ENCODE measurements at regions not wholly inside any gene's neighbourhood (a gene's known extent, or its start where the extent isn't known, plus 50 kb on each side); places are given as distances from the start of the nearest gene placed in this dataset.

DNA sequence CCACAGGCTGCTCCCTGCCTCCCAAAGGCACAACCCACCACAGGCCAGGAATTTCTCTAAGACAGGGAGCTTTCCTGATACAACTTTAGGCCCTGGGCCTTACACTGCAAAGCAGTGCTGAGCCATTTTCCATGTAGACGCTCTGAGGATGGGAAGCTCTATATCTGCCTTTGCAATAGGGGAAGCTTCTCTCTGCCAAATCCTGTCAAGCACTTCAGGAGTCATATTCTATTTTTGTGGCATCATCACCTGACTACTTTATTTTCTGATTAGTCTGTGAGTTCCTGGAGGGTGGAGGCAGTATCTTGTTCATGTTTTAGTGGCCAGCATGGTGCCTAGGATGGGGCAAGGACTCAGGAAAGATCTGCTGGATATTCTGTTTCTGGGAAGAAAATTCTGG is 382.0 kb downstream of the ZNF536 start:
- no peaks in the 10 kb centered on the region for H3K27me3 ChIP-seq (replicated peaks; ENCODE audit: control insufficient read depth, insufficient read depth, low read length)
- TF ChIP-seq, protein P1, sequence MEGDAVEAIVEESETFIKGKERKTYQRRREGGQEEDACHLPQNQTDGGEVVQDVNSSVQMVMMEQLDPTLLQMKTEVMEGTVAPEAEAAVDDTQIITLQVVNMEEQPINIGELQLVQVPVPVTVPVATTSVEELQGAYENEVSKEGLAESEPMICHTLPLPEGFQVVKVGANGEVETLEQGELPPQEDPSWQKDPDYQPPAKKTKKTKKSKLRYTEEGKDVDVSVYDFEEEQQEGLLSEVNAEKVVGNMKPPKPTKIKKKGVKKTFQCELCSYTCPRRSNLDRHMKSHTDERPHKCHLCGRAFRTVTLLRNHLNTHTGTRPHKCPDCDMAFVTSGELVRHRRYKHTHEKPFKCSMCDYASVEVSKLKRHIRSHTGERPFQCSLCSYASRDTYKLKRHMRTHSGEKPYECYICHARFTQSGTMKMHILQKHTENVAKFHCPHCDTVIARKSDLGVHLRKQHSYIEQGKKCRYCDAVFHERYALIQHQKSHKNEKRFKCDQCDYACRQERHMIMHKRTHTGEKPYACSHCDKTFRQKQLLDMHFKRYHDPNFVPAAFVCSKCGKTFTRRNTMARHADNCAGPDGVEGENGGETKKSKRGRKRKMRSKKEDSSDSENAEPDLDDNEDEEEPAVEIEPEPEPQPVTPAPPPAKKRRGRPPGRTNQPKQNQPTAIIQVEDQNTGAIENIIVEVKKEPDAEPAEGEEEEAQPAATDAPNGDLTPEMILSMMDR (IDR thresholded peaks at IDR 0.05; ENCODE audit: insufficient read depth, low read length, poor library complexity, severe bottlenecking): no peak

DNA sequence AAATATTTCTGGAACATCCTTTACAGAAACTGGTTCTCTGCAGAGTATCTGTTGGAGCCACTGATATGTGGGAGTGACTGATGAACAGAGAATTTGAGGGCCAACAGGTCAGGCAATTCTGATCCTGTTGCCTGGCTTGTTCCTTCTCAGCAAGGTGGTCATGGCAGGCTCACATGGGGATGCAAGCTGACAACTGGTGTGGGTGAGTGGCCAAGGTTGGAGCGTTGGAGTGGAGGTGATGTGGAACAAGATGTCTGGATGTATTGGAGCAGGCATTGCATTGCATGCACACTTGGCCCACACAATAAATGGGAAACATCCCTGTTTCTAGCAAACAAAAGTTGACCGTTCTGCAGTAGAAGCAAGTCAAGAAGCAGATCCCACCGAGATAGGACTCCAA is 380.7 kb downstream of the ZNF536 start:
- TF ChIP-seq, protein P1 (IDR thresholded peaks at IDR 0.05; ENCODE audit: insufficient read depth, low read length, poor library complexity, severe bottlenecking): no peak
- H3K36me3 ChIP-seq (ENCODE audit: control insufficient read depth, insufficient read depth, low read length): no peaks in the 10 kb centered on the region
- H3K27me3 ChIP-seq (replicated peaks; ENCODE audit: control insufficient read depth, insufficient read depth, low read length): no peaks in the 10 kb centered on the region
- no peak for DNase-seq (ENCODE audit: extremely low read depth, insufficient read length)
- no peak overlapping the region for H3K4me3 ChIP-seq (replicated peaks; ENCODE audit: low read depth, low read length)

More for the DNA sequence above, 382.0 kb downstream of the ZNF536 start:
- no peak for DNase-seq (ENCODE audit: extremely low read depth, insufficient read length)
- no peak overlapping the region for H3K4me3 ChIP-seq (replicated peaks; ENCODE audit: low read depth, low read length)
- no peaks in the 10 kb centered on the region for H3K36me3 ChIP-seq (ENCODE audit: control insufficient read depth, insufficient read depth, low read length)

DNA sequence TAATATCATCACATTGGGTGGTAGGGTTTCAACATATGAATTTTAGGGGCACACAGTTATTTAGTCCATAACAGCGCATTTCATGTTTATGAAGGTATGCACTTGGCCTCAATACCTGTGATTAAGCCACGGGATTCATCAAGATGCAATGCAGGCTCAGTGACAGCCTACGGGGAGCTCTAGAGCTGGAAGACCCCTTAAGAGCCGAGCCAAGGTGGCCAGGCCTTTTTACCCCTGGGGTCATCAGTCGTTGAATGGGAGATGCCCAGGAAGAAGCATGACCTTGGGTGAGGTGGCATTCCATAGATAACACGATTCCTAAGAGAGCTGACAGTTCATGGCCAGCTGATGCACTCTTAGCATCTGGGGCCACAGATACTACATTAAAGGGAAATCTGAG is 380.0 kb downstream of the ZNF536 start:
- H3K4me3 ChIP-seq (replicated peaks; ENCODE audit: low read depth, low read length): no peak overlapping the region
- DNase-seq (ENCODE audit: extremely low read depth, insufficient read length): no peak
- no peaks in the 10 kb centered on the region for H3K27me3 ChIP-seq (replicated peaks; ENCODE audit: control insufficient read depth, insufficient read depth, low read length)
- TF ChIP-seq, protein P1 (IDR thresholded peaks at IDR 0.05; ENCODE audit: insufficient read depth, low read length, poor library complexity, severe bottlenecking): no peak
- H3K36me3 ChIP-seq (ENCODE audit: control insufficient read depth, insufficient read depth, low read length): no peaks in the 10 kb centered on the region

DNA sequence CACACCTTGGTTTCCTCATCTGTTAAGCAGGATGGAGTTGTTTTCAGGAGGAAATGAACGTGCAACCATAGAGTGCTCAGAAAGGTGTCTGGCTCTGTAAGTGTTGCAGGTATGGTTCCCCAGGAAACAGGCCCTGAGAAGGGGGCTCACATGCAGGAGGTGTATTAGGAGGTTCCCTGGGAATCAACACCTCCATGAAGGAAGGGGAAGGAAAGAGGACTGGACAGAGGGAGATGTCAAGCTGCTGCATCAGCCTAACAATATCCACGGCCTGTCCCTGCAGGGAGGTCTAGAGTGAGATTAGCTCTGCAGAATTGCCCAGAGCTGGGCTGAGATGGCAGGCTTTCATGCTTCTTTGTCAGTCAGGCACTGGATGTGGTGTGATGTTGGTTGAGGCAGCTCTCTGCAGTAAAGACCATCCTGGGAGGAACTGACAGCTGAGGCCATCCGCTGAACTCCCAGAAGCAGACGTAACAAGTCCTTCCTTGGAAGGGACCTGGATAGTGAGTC is 373.3 kb downstream of the ZNF536 start:
- Histone ChIP-seq H3K36me3 (ENCODE audit: control insufficient read depth, insufficient read depth, low read length) (no peaks in the 10 kb centered on the region), H3K27me3 (replicated peaks; ENCODE audit: control insufficient read depth, insufficient read depth, low read length) (no peaks in the 10 kb centered on the region), H3K4me3 (replicated peaks; ENCODE audit: low read depth, low read length) (no peak overlapping the region)
- TF ChIP-seq, protein P1 (IDR thresholded peaks at IDR 0.05; ENCODE audit: insufficient read depth, low read length, poor library complexity, severe bottlenecking): no peak
- DNase-seq (ENCODE audit: extremely low read depth, insufficient read length): no peak

DNA sequence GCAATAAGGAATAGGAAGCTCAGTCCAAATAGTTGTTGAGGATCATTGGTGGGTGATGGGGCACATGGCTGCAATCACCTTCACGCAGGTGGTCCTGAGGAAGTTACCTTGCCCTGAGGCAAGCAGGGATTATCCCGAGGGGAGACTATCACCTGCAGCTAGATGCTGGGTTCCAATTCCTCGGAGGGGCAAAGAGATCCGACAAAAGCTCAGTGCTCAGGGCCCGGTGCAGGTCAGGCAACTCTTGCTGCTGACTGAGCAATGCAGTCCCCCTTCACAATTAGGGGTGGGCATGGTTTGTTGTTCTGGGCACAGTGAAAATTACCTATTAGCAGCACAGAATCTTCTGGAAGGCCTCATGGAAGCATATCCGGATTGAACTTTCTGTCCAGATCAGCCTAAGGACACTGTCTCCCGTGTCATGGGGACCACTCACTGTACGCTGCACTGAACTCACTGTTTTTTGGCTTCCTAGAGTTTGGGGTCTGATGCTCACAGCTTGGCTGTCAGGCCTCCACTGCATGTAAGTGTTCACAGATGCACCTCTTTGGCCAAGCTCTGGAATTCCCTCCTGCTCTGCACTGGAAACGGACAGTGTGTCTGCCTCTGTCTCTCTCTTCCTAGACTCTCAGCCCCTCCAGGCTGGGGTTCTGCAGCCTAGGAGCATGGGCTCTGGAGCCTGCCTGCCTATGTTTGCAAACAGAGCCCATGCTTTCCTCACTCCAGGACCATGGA is 372.7 kb downstream of the ZNF536 start:
- no peak for DNase-seq (ENCODE audit: extremely low read depth, insufficient read length)
- H3K36me3 ChIP-seq (ENCODE audit: control insufficient read depth, insufficient read depth, low read length): no peaks in the 10 kb centered on the region
- H3K27me3 ChIP-seq (replicated peaks; ENCODE audit: control insufficient read depth, insufficient read depth, low read length): no peaks in the 10 kb centered on the region
- TF ChIP-seq, protein P1 (IDR thresholded peaks at IDR 0.05; ENCODE audit: insufficient read depth, low read length, poor library complexity, severe bottlenecking): no peak
- H3K4me3 ChIP-seq (replicated peaks; ENCODE audit: low read depth, low read length): no peak overlapping the region
